ENCODE measurements at regions not wholly inside any gene's neighbourhood (a gene's known extent, or its start where the extent isn't known, plus 50 kb on each side); places are given as distances from the start of the nearest gene placed in this dataset.

- TF ChIP-seq CTCF (IDR thresholded peaks at IDR 0.05; ENCODE audit: extremely low read depth in 1 of 2, insufficient read depth in 1 of 2, low read depth in 1 of 2, low read length in 2 of 2) (no peak), JUN (IDR thresholded peaks at IDR 0.05; ENCODE audit: borderline replicate concordance, insufficient read depth, insufficient read length, low read depth) (no peak), MYC (IDR thresholded peaks at IDR 0.05; ENCODE audit: low read depth, low read length) (no peak), POLR2A (IDR thresholded peaks at IDR 0.05; ENCODE audit: low read depth, low read length) (no peak)
Observed at GRCh38 chr21:31420354-31420753, 76.3 kb upstream of the TIAM1 start.
